KOPT-K1 (cell line): ENCODE measurements at regions not wholly inside any gene's neighbourhood (a gene's known extent, or its start where the extent isn't known, plus 50 kb on each side); places are given as distances from the start of the nearest gene placed in this dataset.
"Not testable (repeated sequence)": the region's sequence is repeated elsewhere in the genome, so short reads cannot be mapped to it uniquely, and the experiment has no call there.

Experiments used
- H3K27ac ChIP-seq: fragments of 200-600 bp; sonication (generic); 2 replicates; pipeline ENCODE4 v1.5.1; 2016; ENCODE audit warnings: antibody characterized with exemption, mild to moderate bottlenecking, low read depth, low read length; ENCODE audit not compliant: poor library complexity, severe bottlenecking
- H3K36me3 ChIP-seq: fragments of 200-600 bp; sonication (generic); 2 replicates; pipeline ENCODE4 v1.5.1; 2017; ENCODE audit warnings: antibody characterized with exemption, mild to moderate bottlenecking, low read length, moderate library complexity; ENCODE audit not compliant: insufficient read depth
- H3K9me3 ChIP-seq: fragments of 200-600 bp; sonication (generic); 2 replicates; pipeline ENCODE4 v1.5.1; 2017; ENCODE audit warnings: antibody characterized with exemption, low read length, mild to moderate bottlenecking; ENCODE audit not compliant: insufficient read depth, poor library complexity, severe bottlenecking

DNA sequence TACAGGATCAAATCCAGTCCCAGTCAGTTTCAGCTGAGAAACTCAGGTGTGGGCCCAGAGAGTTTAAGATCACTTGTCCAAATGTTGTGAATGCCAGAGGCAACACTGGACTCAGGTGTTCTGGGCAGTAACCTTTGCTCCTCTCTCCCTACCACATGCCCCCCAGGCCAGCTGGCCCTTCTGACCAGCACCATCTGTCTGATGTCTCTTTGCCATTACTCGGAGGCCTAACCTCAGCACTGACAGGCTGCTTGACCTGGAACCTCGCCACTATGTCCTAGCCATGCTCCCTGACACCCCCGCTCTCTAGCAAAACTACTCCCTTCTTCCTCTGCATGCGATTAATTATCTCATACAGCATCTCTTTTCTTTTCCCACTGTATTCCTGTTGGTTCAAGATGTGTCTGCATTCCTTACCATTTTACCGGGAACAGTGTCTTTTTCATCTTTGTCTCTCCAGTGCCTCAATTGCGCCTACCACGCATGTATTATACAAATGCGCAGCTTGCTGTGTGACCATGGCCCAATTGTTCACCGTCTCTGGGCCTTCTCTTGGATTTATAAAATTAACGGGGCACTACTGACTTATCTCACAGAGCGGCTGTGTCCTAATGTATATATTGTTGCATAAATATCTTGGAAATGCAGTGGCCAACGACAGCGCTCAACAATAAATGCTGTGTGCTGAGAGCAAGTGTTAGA is 159.5 kb upstream of the IRF2BP2 start:
- Histone ChIP-seq H3K27ac (peak overlapping the region; percentile 3), H3K36me3 (no peaks in the 10 kb centered on the region), H3K9me3 (no peaks in the 10 kb centered on the region)

DNA sequence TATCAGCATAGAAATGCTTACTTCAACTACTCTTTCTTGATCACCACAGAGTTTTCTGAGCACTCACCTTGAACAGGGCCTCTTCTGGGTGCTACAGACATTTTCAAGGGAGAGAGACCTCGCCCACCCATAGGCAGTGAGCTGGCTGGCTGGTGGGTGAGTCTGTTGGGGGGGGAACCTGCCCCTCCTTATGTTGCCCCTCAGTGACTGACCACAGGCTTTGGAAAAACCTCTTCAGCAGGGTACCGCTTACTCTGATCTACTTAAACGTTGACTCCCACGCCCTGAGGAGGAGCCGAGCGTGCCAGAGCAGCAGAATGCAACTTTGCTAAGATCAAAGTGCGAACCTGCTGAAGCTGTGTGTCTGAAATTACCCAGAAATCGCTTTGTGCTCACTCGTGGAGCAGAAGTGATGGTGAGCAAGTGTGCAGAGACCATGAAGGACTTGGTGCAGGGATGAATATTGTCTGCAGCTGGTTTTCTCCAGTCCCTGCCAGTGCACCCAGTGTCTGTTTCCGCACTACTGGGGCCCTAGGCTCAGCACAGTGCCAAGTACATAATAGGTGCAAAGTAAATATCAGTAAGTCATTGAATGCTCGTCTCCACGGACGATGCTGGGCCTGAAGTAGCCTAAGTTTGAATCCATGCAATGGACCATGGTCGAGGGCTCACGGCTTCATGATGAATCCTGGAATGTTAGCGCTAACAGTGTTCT is 158.7 kb upstream of the IRF2BP2 start:
- H3K36me3 ChIP-seq = no peaks in the 10 kb centered on the region
- H3K27ac ChIP-seq = peak overlapping the region; percentile 3
- no peaks in the 10 kb centered on the region for H3K9me3 ChIP-seq

DNA sequence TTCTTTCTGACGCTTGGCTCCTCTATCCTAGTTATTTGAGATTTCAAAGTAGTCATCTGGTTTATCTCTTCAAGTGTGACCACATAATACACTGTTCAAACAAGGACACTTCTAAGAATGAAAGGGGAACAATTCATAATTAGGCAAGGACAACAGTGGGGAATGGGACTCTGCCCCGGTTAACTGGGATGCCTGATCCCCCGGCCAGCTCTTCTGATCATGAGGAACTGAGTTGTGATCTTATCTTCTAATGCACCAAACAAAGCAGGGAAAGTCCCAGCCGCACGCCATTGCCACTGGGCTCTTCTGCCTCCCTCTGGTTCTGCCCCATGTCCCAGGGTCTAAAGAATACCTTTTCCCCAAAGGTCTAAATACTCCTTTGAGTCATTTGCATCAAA is 158.2 kb upstream of the IRF2BP2 start:
- Histone ChIP-seq H3K36me3 (no peaks in the 10 kb centered on the region), H3K9me3 (no peaks in the 10 kb centered on the region), H3K27ac (peak overlapping the region; percentile 3)

DNA sequence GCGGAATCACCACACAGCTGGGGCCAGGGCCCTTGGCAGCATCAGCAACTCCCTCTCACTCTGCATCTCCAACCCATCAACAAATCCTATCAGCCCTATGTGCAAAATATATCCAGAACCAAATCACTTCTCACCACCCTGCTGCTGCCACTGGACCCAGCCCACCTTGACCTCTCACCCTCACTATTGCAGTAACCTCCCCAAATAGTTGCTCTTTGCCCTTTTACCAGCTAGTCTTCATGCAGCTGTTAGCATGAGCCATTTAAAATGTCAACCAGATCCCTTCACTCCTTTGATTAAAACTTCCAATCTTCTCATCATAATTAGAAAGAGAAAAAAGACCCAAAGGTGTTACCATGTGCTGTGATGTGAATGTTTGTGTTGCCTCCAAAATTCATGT is 155.7 kb upstream of the IRF2BP2 start:
- Histone ChIP-seq H3K9me3 (no peaks in the 10 kb centered on the region), H3K36me3 (no peaks in the 10 kb centered on the region), H3K27ac (no peak overlapping the region)

DNA sequence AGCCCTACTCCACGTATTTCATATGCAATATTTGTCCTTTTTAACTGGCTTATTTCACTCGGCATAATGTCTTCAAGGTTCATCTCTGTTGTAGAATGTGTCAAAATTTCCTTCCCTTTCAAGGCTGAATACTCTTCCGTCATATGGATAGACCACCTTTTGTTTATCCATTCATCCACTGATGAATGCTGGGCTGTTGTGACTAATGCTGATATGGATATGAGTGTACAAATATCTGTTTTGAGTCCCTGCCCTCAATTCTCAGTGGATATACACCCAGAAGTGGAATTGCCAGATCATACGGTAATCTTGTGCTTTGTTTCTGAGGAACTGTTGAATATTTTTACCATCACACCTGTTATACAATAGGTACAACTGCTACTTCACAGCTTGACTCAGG is 155.2 kb upstream of the IRF2BP2 start:
- Histone ChIP-seq H3K9me3 (no peaks in the 10 kb centered on the region), H3K36me3 (no peaks in the 10 kb centered on the region), H3K27ac (no peak overlapping the region)

GRCh38 chr1:234763910-234764309 is 153.9 kb upstream of the IRF2BP2 start:
- Histone ChIP-seq H3K36me3 (no peaks in the 10 kb centered on the region), H3K27ac (no peak overlapping the region), H3K9me3 (no peaks in the 10 kb centered on the region)

GRCh38 chr1:234763367-234763766 is 153.4 kb upstream of the IRF2BP2 start:
- Histone ChIP-seq H3K27ac (no peak overlapping the region), H3K36me3 (no peaks in the 10 kb centered on the region), H3K9me3 (no peaks in the 10 kb centered on the region)

- H3K9me3 ChIP-seq, H3K27ac ChIP-seq, H3K36me3 ChIP-seq: not testable (repeated sequence)
Measured at GRCh38 chr1:234762127-234762526, 152.1 kb upstream of the IRF2BP2 start.

DNA sequence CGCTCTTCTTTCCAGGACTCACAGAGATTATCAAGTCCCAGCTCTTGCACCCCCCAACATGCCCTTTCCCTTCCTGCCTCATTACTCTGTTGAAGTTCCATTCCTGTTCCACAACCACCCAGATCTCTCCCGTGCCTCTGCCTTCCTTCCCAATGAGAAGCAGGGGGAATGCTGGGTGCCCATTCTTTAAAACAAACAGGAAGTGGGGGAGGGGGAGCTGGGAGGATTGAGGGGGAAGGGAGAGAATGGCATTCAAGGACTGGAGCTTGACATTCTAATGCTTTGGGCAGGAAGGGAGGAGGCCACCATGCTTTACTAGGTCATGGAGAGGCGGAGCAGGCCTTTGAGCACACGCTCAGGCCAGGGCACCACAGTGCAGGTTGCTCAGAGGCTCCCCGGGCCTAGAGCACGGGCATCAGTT is 150.3 kb upstream of the IRF2BP2 start:
- H3K27ac ChIP-seq = no peak overlapping the region

GRCh38 chr1:234759888-234760287 is 149.9 kb upstream of the IRF2BP2 start:
- Histone ChIP-seq H3K36me3 (no peaks in the 10 kb centered on the region), H3K27ac (no peak overlapping the region), H3K9me3 (no peaks in the 10 kb centered on the region)

More for the DNA sequence above, 150.3 kb upstream of the IRF2BP2 start:
- H3K9me3 ChIP-seq = no peaks in the 10 kb centered on the region
- H3K36me3 ChIP-seq = no peaks in the 10 kb centered on the region

DNA sequence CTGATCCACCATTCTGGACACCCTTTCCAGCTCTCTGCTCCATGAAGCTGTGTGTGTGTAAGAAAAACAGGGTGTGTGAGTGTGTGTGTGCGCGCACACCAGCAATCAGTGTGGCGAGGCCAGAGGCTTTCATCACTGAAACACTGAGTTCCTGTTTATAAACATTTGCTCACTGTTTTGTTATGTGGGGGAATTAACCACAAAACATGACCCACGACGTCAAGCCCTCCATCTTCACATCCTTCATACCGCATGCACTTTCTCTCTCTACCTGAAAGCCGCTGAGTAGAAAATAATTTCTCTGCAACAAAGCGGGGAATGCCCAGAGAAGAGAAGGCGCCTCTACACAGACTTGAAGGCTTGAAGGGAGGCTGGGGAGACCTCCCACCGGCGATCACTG is 148.9 kb upstream of the IRF2BP2 start:
- H3K27ac ChIP-seq = no peak overlapping the region
- H3K36me3 ChIP-seq = no peaks in the 10 kb centered on the region
- H3K9me3 ChIP-seq = no peaks in the 10 kb centered on the region

DNA sequence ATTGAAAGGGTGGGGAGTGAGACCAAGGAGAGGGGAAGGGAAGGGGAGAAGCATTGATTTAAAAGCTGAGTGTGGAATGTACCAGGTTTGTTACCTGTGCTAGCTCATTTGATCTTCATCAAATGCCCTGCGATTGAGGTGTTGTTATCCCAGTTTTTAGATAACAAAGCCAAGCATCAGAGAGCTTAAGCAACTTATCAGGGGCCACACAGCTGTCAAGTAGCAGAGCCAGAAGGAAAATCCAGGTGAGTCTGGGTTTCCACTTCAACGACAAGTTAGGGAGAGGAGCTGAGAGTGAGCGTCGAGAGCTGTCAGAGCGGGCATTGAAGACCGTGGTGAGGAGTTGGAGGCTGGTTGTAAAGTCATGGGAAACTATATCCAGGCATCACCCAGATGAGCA is 146.9 kb upstream of the IRF2BP2 start:
- no peak overlapping the region for H3K27ac ChIP-seq
- H3K9me3 ChIP-seq = no peaks in the 10 kb centered on the region
- H3K36me3 ChIP-seq = no peaks in the 10 kb centered on the region

- Histone ChIP-seq H3K9me3 (no peaks in the 10 kb centered on the region), H3K36me3 (no peaks in the 10 kb centered on the region), H3K27ac (no peak overlapping the region)
Measured at GRCh38 chr1:234756066-234756774, 146.2 kb upstream of the IRF2BP2 start.

- H3K36me3 ChIP-seq = no peaks in the 10 kb centered on the region
- H3K27ac ChIP-seq = no peak overlapping the region
- H3K9me3 ChIP-seq = no peaks in the 10 kb centered on the region
Measured at GRCh38 chr1:234755449-234755863, 145.5 kb upstream of the IRF2BP2 start.

DNA sequence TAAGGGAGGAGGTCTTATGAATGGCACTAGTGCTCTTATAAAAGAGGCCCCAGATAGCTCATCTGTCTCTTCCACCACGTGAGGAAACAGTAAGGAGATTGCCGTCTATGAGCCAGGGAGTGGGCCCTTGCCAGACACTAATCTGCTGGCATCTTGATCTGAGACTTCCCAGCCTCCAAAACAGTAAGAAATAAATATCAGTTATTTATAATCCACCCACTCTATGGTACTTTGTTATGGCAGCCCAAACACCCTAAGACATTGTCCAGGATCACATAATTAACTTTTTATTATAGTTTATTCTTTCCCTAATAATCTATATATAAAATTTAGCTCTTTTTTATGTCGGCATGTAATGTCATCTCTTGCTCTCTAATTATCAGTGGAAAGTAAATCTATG is 144.0 kb upstream of the IRF2BP2 start:
- Histone ChIP-seq H3K9me3 (no peaks in the 10 kb centered on the region), H3K36me3 (no peaks in the 10 kb centered on the region)

More for the DNA sequence above, 144.0 kb upstream of the IRF2BP2 start:
- no peak overlapping the region for H3K27ac ChIP-seq
